ENCODE measurements at regions not wholly inside any gene's neighbourhood (a gene's known extent, or its start where the extent isn't known, plus 50 kb on each side); places are given as distances from the start of the nearest gene placed in this dataset.

GRCh38 chr4:96676754-96677435 lies 837.0 kb downstream of the PDHA2 start:
- intact Hi-C loops (cut with DNase I) = no loop called here
- DNase-seq (no peak), ATAC-seq (ENCODE audit: poor library complexity) (no peak)

- intact Hi-C loops (cut with DNase I) = no loop called here
- DNase-seq (no peak), ATAC-seq (ENCODE audit: poor library complexity) (no peak)
These were observed 837.6 kb downstream of the PDHA2 start for GRCh38 chr4:96677499-96677898.

- DNase-seq (no peak), ATAC-seq (ENCODE audit: poor library complexity) (no peak)
- intact Hi-C loops (cut with DNase I) = no loop called here
These were observed 841.3 kb downstream of the PDHA2 start for GRCh38 chr4:96681218-96681617.

- intact Hi-C loops (cut with DNase I) = no loop called here
- ATAC-seq (ENCODE audit: poor library complexity) = no peak
These were observed 845.8 kb downstream of the PDHA2 start for GRCh38 chr4:96685691-96686090.

GRCh38 chr4:96691521-96691920 lies 851.6 kb downstream of the PDHA2 start:
- no peak for ATAC-seq (ENCODE audit: poor library complexity)
- intact Hi-C loops (cut with DNase I) = no loop called here
- DNase-seq = no peak

More at GRCh38 chr4:96685691-96686090, 845.8 kb downstream of the PDHA2 start:
- DNase-seq = no peak

GRCh38 chr4:96698831-96699230 lies 858.9 kb downstream of the PDHA2 start:
- intact Hi-C loops (cut with DNase I) = no loop called here
- no peak for ATAC-seq (ENCODE audit: poor library complexity)

GRCh38 chr4:96703265-96703664 lies 863.4 kb downstream of the PDHA2 start:
- ATAC-seq (ENCODE audit: poor library complexity) (no peak), DNase-seq (no peak)
- intact Hi-C loops (cut with DNase I) = no loop called here

More at GRCh38 chr4:96698831-96699230, 858.9 kb downstream of the PDHA2 start:
- DNase-seq = no peak

- DNase-seq (no peak), ATAC-seq (ENCODE audit: poor library complexity) (no peak)
- intact Hi-C loops (cut with DNase I) = no loop called here
These were observed 868.9 kb downstream of the PDHA2 start for GRCh38 chr4:96708766-96709165.

GRCh38 chr4:96713271-96713850 lies 873.5 kb downstream of the PDHA2 start:
- no peak for ATAC-seq (ENCODE audit: poor library complexity)
- intact Hi-C loops (cut with DNase I) = no loop called here
- DNase-seq = no peak

GRCh38 chr4:96729641-96730040 lies 889.7 kb downstream of the PDHA2 start:
- ATAC-seq (ENCODE audit: poor library complexity) (peak; percentile 22), DNase-seq (no peak)
- intact Hi-C loops (cut with DNase I) = no loop called here

GRCh38 chr4:96730432-96730831 lies 890.5 kb downstream of the PDHA2 start:
- no peak for DNase-seq
- no peak for ATAC-seq (ENCODE audit: poor library complexity)
- intact Hi-C loops (cut with DNase I) = no loop called here

GRCh38 chr4:96736352-96736889 lies 896.5 kb downstream of the PDHA2 start:
- intact Hi-C loops (cut with DNase I) = no loop called here
- ATAC-seq (ENCODE audit: poor library complexity) = no peak
- no peak for DNase-seq

GRCh38 chr4:96739101-96739500 lies 899.2 kb downstream of the PDHA2 start:
- DNase-seq (no peak), ATAC-seq (ENCODE audit: poor library complexity) (no peak)
- intact Hi-C loops (cut with DNase I) = no loop called here

- intact Hi-C loops (cut with DNase I) = no loop called here
- no peak for DNase-seq
- ATAC-seq (ENCODE audit: poor library complexity) = no peak
These were observed 902.6 kb downstream of the PDHA2 start for GRCh38 chr4:96742332-96743014.

GRCh38 chr4:96744676-96745075 lies 904.8 kb downstream of the PDHA2 start:
- DNase-seq (no peak), ATAC-seq (ENCODE audit: poor library complexity) (no peak)
- intact Hi-C loops (cut with DNase I) = no loop called here

- DNase-seq = no peak
- no peak for ATAC-seq (ENCODE audit: poor library complexity)
- intact Hi-C loops (cut with DNase I) = no loop called here
These were observed 913.3 kb downstream of the PDHA2 start for GRCh38 chr4:96753216-96753615.

- intact Hi-C loops (cut with DNase I) = no loop called here
- DNase-seq (no peak), ATAC-seq (ENCODE audit: poor library complexity) (no peak)
These were observed 915.9 kb downstream of the PDHA2 start for GRCh38 chr4:96755569-96756484.

- ATAC-seq (ENCODE audit: poor library complexity) = no peak
- no peak for DNase-seq
- intact Hi-C loops (cut with DNase I) = no loop called here
These were observed 916.7 kb downstream of the PDHA2 start for GRCh38 chr4:96756584-96756983.

GRCh38 chr4:96763546-96763945 lies 923.7 kb downstream of the PDHA2 start:
- DNase-seq = no peak
- ATAC-seq (ENCODE audit: poor library complexity) = no peak
- intact Hi-C loops (cut with DNase I) = no loop called here

All from Right ventricle myocardium superior (tissue), 1 donor.